GM19324 (cell line): ENCODE measurements at regions not wholly inside any gene's neighbourhood (a gene's known extent, or its start where the extent isn't known, plus 50 kb on each side); places are given as distances from the start of the nearest gene placed in this dataset.
"Not testable (repeated sequence)": the region's sequence is repeated elsewhere in the genome, so short reads cannot be mapped to it uniquely, and the experiment has no call there.

Source experiments
- ATAC-seq: cut with Tn5 transposase; IDR thresholded peaks from one replicate; pipeline ENCODE4 v1.9.1; 2021; ENCODE audit warnings: mild to moderate bottlenecking, moderate library complexity; ENCODE audit not compliant: unreplicated experiment, low FRiP score

DNA sequence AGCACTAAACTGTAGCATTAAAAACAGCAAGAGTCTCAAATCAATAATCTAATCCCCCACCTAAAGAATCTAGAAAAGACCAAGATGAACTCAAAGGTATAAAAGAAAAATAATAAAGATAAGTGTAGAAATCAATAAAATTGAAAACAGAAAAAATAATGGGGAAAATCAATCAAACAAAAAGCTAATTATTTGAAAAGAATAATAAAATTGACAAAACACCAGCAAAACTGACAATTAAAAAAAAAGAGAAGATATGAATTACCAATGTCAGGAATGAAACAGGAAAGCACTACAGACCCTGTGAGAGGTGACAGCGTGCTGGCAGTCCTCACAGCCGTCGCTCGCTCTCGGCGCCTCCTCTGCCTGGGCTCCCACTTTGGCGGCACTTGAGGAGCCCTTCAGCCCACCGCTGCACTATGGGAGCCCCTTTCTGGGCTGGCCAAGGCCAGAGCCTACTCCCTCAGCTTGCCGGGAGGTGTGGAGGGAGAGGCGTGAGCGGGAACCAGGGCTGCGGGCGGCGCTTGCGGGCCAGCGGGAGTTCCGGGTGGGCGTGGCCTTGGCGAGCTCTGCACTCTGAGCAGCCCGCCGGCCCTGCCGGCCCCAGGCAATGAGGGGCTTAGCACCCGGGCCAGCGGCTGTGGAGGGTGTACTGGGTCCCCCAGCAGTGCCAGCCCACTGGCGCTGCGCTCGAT lies 105.3 kb upstream of the HEY2 start:
- ATAC-seq, result not testable (repeated sequence)

DNA sequence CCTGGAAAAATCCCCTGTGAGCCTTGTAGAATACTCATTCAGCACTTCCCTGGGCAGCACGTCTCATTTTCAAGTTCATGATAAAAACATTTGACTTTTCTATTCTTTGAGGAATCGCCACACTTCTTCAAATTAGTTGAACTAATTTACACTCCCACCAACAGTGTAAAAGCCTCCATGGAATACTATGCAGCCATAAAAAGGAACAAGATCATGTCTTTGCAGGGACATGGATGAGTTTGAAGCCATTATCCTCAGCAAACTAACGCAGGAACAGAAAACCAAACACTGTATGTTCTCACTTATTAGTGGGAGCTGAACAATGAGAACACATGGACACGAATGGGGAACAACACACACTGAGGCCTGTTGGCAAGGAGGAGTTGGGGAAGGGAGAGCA lies 102.0 kb upstream of the HEY2 start:
- ATAC-seq, result no peak

DNA sequence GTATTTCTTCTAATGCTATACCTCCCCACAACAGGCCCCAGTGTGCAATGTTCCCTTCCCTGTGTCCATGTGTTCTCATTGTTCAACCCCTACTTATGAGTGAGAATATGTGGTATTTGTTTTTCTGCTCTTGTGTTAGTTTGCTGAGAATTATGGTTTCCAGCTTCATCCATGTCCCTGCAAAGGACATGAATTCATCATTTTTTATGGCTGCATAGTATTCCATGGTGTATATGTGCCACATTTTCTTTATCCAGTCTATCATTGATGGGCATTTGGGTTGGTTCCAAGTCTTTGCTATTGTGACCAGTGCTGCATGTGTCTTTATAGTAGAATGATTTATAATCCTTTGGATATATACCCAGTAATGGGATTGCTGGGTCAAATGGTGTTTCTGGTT lies 95.7 kb upstream of the HEY2 start:
- ATAC-seq, result not testable (repeated sequence)

DNA sequence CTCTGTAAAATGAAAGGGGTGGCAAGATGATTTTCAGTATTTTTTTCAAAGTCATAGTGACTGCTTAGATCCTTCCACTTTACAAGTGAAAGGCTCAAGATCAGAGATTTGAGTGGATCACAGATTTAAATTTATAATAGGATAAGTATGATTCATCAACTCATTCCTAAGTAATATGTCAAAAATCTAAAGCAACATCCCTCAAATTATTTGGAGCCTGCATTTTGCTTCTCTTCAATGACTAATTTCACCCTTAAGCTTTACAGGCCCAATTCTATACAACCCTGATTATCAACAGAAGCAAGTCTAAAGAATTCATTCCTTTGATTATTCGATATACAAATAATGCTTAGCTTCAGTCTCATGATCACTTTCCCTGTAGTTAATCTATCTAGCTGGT lies 93.9 kb upstream of the HEY2 start:
- ATAC-seq, result no peak

DNA sequence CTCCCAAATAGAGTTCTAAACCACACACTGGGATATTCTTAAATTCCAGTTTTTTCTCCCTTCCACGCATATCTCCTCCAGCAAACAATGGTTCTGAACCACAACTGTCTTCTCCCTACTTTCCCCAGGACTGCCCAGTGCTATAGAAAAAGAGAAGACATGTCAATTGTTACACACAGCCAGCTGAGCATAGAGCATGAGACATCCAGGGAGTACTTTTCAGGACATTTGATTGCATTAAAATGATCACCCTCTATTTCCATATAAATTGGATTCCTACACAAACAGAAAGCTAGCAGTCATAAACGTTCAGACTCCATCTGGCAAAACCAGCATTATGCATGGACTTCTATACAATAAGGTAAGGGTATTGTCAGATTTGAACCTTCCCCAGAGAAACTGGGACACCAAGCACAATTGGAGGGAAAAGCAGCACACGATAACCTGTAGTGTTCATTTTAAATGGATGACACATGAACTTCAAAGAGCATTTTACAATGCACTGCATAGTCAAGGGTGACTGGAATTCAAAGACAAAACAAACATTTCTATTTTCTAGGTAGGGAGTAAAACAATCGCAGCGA lies 93.1 kb upstream of the HEY2 start:
- ATAC-seq, result no peak

DNA sequence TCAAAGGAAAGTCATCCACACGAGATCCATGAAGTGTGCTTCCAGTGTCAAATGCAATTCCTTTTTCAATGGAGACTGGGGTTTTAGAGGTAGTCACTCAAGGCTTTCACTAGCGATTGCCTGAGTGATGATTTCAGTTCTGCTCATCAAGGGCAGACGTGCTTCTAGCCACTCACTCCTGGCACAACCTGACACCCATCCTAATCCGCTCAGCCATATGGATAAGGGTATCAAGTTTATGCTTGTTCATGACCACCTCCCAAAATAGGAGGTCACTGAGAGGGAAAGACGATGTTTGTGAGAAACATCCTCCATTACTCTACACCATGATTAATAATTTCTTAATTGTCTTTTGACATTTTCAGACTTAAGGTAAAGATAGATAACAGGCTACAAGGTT lies 91.3 kb upstream of the HEY2 start:
- ATAC-seq, result no peak

DNA sequence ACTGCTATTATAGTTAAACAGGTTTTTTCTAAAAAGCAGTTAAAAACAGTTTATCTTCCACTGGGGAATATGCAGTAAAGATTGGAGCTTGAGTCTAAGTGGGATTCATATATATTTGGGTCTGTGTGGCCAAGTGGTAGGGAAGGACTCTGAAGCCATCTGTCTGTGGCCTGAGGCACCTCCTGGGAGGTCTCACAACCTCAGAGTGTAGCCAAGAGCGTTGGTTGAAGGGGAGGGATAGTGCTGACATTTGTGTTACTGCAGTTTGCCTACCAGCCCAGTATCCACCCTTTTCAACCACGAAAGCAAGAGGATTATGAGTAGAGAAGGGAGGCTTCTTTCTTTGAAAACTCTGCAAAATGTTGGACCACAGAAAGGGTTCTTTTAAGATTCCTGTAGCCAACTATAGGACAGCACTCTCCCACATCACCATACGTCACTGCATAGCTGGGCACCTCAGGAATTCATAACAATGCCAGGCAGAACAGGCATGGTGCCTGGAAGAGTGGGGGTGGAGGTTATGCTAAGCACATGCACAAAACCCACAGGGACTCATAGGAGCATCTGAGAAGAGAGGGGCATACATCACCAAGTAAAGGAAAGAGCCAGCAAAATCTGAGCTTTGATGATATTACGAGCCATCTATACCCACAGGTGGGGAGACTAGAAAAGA lies 90.5 kb upstream of the HEY2 start:
- no peak for ATAC-seq

DNA sequence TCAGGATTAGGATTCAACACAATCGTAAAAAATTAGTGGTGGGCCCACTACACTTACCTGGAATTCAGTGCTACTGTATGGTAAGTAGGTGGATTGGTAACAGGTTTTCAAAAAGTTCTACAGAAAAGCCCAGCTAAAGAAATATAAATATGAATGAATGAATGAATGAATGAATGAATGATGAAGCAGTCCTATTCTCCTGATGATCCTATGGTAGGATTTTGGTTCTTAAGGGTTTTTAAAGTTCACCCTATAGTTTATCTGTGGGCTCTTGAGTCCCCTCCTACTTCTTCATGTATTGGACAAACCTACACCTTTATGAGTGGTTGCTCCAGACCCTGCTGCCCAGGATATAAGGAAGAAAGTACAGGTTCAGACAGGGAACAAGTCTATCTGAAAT lies 89.5 kb upstream of the HEY2 start:
- ATAC-seq, result no peak

DNA sequence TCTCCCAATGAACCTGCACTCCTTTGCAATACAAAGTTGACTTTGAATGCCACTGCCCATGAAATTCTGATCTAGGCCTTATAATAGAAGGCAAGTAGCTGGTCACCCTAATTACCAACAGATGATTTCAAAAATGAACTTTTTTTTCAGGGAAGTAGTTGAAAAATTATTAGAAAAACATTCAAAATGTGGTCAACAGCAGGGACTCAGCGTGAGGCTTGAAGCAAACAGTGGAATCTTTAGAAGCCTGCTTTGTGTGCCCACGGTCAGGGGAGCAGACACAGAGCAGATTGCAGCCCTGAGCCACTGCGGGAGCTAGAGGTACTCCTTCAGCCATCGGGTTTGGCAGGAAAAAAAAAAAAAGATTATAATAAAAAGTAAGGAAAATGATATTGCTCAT lies 87.1 kb upstream of the HEY2 start:
- ATAC-seq, result no peak

DNA sequence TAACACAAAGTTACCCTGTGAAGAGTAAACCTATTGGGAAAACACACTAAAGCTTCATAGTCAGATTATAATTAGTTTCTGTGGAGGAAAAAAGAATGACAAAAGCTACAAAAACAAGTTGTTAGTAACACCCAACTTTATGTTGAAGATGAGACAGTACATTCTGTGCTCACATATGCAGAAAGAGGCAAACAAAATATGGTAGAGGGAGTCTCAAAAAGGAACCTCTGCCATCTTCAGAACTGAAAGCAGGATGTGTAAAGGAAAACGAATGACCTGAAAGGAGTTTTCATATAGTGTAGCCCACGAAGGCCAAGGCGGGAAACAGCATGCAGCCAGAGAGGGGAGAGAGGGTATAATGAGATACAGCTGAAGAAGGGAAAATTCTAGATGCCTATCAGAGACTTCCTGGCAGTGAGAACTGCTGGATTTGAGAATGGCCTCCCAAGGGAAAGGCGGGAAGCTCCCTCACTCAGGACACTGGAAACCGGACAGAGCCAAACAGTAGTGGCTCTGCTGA lies 84.1 kb upstream of the HEY2 start:
- no peak for ATAC-seq

DNA sequence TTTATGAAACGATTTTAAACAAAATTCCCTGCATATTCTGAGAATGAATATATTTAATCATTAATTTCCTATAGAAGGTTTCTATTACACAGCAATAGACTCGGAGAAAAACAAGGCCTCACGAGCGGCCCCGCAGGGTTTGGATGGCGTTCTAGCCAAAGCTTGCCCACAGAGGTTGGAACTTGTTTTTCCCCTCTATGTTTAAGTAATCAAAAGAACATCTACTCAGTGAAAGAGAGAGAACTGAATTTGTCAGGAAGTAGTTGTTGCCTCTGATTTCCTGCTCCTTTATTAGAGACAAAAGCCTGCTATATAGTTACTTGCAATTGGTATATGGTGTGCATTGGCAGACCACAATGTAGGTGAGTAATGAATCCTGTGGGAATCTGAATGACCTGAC lies 82.1 kb upstream of the HEY2 start:
- no peak for ATAC-seq

DNA sequence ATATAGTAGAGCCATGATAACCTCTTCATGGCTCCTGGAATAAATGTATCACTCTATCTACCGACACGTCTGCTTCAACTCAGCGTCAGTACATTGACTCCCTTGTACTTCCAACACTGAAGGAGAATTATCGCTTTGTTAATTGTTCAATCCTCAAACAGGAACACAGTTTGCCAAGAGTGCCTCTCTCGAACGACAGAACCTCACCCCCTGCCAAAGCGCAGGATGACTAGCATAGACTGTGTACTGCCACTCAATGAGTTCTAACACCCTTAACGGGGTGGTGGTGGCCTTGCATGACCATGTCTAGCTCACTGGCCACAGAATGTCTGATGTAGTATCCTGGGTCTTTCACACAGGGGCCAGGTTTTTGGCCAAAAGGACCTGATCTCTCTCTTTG lies 81.4 kb upstream of the HEY2 start:
- no peak for ATAC-seq

DNA sequence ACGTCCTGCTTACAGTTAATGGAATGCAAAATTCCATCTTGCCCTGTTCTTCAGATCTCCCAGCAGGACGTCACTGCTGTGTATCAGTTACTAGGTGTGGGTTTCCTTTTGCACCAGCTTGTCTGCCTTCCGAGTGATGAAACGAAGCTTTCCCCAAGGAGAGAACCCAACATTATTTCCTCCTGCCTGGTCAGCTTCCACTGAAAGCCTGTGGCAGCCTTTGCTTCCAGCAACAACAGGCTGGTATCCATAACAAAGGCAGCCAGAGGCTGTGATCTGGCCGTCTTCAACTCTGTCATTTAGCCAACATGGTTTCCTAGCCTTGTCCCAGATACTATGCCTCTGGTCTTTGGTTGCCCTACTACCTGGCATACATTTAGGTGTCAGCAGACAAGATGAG lies 78.9 kb upstream of the HEY2 start:
- ATAC-seq, result no peak

DNA sequence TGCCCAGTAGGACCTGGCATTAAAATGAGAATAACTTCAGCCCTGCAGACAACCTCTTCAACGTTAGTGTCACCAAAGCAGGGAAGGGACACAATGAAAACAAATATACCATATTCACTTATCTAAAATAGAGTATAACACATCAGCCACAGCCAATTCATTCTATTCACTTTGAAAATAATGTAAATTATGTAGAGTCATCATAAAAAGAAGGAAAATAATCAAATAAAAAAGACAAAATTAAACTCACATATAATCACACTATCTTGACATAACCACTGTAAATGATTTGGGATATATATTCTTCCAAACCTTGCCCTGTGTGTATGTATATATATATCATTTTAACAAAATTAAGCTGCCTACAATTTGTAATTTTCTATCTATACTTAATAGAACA lies 78.1 kb upstream of the HEY2 start:
- no peak for ATAC-seq

DNA sequence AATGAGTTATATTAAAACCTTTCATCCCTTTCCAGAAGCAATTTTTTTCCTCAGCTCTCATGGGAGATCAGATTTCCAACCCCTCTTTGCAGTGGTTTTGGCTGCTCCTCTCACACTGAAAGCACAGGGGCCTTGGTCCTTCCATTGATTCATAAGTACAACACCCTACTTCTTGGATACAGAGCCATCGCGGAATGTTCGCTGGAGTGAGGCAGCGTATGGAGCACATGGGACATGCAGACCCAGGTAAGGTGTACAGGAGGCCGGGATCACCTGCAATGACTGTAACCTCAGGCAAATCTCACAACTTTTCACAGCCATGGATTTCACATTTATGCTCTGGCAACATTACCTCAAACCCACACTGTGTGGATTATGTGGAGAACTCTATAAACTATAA lies 75.2 kb upstream of the HEY2 start:
- no peak for ATAC-seq

DNA sequence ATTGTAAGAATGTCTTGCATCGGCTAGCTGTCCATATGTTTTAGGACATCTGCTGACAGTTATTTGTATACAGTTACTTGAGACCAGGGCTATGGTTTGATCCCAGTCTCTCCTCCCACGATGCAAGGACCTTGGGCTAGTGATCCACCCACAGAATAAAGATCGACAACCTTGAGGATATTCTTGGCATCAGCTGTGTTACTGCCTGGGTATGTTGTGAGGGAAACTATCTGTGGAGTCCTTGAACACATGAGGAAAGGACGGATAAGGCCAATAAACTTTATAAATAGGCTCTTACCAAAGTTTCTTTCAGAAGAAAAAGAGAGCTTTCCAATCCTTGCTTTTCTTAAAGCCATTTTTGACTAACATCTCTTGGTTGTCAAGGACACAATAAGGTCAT lies 70.8 kb upstream of the HEY2 start:
- no peak for ATAC-seq

DNA sequence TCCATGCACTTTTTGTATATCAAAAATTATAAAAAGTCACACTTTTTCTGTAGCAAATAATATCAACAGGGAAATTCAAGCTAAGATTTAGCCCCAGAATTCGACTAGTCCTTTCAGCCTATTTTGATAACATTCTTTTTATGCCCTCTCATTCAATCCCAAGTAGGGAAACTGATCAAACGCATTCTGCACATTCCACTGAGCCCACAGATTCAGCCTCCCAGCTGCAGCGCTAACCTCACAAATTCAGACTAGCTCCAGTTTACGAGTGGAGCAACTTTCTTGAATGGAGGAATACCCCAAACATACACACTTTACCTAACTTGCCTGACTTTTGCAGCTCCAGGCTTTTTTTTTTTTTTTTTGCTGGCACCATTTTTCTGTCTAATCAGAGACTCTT lies 70.3 kb upstream of the HEY2 start:
- ATAC-seq, result no peak

DNA sequence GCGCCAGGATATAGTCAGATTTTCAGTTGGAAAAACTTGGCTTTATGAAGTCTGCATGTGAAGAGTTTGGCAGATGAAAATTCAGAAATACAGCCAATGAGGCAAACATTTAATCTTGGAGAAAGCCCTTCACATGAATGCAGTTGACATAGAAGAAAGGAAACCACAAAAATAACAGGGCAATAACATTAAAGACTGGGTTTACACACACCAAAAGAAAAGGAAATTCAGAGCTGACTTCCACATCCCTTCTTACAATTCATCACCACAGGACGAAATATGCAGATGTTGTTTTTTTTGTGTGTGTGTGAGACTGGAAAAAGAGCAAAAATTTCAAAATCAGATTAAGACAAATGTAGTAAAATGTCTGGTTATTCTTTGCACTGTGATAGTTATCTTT lies 69.8 kb upstream of the HEY2 start:
- ATAC-seq, result no peak

DNA sequence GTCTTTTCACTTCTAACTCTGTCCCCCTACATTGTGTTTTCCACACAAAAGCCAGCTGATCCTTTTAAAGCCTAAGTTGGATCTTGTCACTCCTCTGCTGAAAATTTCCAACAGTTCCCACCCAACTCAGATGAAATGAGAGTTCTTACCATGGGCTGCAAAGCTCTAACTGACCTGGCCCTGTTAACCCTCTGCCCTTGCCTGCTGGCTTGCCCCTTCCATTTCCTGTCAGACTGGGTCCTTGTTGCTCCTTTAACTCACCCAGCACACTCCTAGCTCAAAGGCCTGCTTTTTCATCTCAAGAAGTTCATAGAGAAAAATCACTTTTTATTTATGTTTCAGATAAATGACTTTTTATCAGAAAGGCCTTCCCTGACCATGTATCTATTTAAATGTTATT lies 66.5 kb upstream of the HEY2 start:
- ATAC-seq, result no peak

DNA sequence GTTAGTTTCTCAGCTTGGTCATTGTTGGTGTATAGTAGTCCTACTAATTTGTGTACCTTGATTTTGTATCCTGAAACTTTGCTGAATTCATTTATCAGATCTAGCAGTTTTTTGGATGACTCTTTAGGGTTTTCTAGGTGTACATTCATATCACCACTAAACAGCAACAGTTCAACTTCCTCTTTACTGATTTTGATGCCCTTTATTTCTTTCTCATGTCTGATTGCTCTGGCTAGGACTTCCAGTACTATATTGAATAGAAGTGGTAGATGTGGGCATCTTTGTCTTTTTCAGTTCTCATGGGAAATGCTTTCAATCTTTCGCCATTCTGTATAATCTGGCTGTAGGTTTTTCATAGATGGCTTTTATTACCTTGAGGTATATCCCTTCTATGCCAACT lies 61.3 kb upstream of the HEY2 start:
- no peak for ATAC-seq

DNA sequence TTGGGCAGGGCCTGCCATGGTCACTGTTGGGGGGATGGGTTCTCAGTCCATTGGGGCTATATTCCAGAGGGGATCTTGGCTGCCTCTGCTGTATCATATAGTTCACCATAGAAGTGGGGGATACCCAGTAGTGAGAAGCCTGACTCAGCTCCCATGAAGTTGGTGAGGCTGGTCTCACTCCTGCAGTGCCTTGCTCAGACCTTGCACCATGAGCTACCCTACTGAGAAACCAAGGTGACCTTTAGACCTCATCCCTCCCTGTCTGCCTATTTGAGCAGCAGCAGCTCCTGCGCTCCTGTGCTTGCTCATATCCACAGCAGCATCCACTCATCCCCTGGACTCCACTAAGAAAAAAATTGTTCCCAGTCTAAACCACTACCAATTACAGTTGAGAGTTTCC lies 56.0 kb upstream of the HEY2 start:
- no peak for ATAC-seq

DNA sequence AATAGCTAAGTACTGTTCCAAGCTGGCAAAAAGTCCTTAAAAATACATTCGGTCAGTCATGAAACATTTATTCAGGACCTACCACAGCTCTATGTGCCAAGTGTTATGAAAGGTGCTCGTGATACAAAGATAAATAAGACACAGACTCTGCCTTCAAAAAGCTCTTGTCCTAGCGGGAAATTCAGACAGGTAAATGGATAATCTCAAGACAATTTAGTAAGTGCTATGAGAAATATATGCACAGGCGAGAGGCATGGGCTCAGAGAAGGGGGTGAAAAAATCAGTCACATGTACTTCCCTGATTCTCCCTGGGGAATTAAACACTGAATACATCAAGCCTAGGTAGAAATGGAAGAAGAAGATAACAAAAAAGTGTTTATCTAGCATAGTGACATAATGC lies 49.8 kb upstream of the HEY2 start:
- ATAC-seq, result no peak
